MM.1S (cell line): ENCODE measurements at regions not wholly inside any gene's neighbourhood (a gene's known extent, or its start where the extent isn't known, plus 50 kb on each side); places are given as distances from the start of the nearest gene placed in this dataset.

Experiments
- DNase-seq: peaks from one replicate; pipeline ENCODE4 v3.0.0-alpha.2; 2015
- H2AFZ ChIP-seq: fragments of 300-600 bp; sonication (generic); 2 replicates; pipeline ENCODE4 v1.6.0; 2016; ENCODE audit warnings: antibody characterized with exemption, low read length
- H3F3A ChIP-seq: fragments of 300-600 bp; sonication (generic); 2 replicates; pipeline ENCODE4 v1.6.1; 2016; ENCODE audit warnings: mild to moderate bottlenecking, antibody characterized with exemption, low read length, moderate library complexity, mixed read lengths; ENCODE audit not compliant: insufficient read depth
- H3K27ac ChIP-seq: fragments of 300-600 bp; sonication (generic); 2 replicates; pipeline ENCODE4 v1.5.1; 2016; ENCODE audit warnings: mild to moderate bottlenecking, low read length
- H3K27me3 ChIP-seq: fragments of 300-600 bp; sonication (generic); replicated peaks from 2 replicates; pipeline ENCODE4 v1.6.0; 2016; ENCODE audit warnings: low read length; ENCODE audit not compliant: insufficient read depth
- H3K36me3 ChIP-seq: fragments of 300-600 bp; sonication (generic); replicated peaks from 2 replicates; pipeline ENCODE4 v1.6.1; 2016; ENCODE audit warnings: mild to moderate bottlenecking, low read length, mixed read lengths; ENCODE audit not compliant: insufficient read depth
- H3K4me1 ChIP-seq: fragments of 300-600 bp; sonication (generic); 2 replicates; pipeline ENCODE4 v1.6.1; 2016; ENCODE audit warnings: low read length, mixed read lengths
- H3K4me2 ChIP-seq: fragments of 300-600 bp; sonication (generic); 2 replicates; pipeline ENCODE4 v1.6.0; 2016; ENCODE audit warnings: low read depth, low read length
- H3K4me3 ChIP-seq: fragments of 300-600 bp; sonication (generic); 2 replicates; pipeline ENCODE4 v1.5.1; 2016; ENCODE audit warnings: low read length, mixed read lengths
- H3K79me2 ChIP-seq: fragments of 300-600 bp; sonication (generic); 2 replicates; pipeline ENCODE4 v1.6.1; 2016; ENCODE audit warnings: mixed run types, low read length, mixed read lengths
- H3K9ac ChIP-seq: fragments of 300-600 bp; sonication (generic); 2 replicates; pipeline ENCODE4 v1.6.1; 2016; ENCODE audit warnings: low read length, mixed read lengths
- H3K9me2 ChIP-seq: fragments of 300-600 bp; sonication (generic); replicated peaks from 2 replicates; pipeline ENCODE4 v1.6.1; 2016; ENCODE audit warnings: mild to moderate bottlenecking, low read length, mixed read lengths; ENCODE audit not compliant: insufficient read depth
- H3K9me3 ChIP-seq: fragments of 300-600 bp; sonication (generic); replicated peaks from 2 replicates; pipeline ENCODE4 v1.6.1; 2016; ENCODE audit warnings: mild to moderate bottlenecking, low read length, mixed read lengths; ENCODE audit not compliant: insufficient read depth
- H4K20me1 ChIP-seq: fragments of 300-600 bp; sonication (generic); 2 replicates; pipeline ENCODE4 v1.6.1; 2016; ENCODE audit warnings: mild to moderate bottlenecking, low read length, moderate library complexity, mixed read lengths; ENCODE audit not compliant: insufficient read depth
- CTCF ChIP-seq: fragments of 300-600 bp; sonication (generic); IDR thresholded peaks from 2 replicates; pipeline ENCODE4 v1.5.1; 2016; ENCODE audit warnings: antibody characterized with exemption, low read length, mixed read lengths
- EZH2 ChIP-seq: fragments of 300-600 bp; sonication (generic); optimal IDR thresholded peaks from 2 replicates; pipeline ENCODE3; 2017; ENCODE audit warnings: low read depth, mild to moderate bottlenecking, antibody characterized with exemption, low read length, mixed read lengths
- EZH2phosphoT487 ChIP-seq: fragments of 300-600 bp; sonication (generic); IDR thresholded peaks from 2 replicates; pipeline ENCODE4 v1.6.1; 2018; ENCODE audit warnings: antibody characterized with exemption, low read length

GRCh38 chr2:155298001-155298400 is 599.5 kb downstream of the KCNJ3 start:
- no peak for DNase-seq
- H3K9me2 ChIP-seq: no peaks in the 10 kb centered on the region
- no peaks in the 10 kb centered on the region for H4K20me1 ChIP-seq
- no peak for TF ChIP-seq CTCF
- no peak for TF ChIP-seq EZH2
- TF ChIP-seq EZH2phosphoT487: no peak
- H3F3A ChIP-seq: no peaks in the 10 kb centered on the region
- no peak overlapping the region for H3K9ac ChIP-seq
- no peaks in the 10 kb centered on the region for H3K36me3 ChIP-seq
- no peaks in the 10 kb centered on the region for H3K79me2 ChIP-seq
- H3K27ac ChIP-seq: no peak overlapping the region
- H3K4me1 ChIP-seq: no peaks in the 10 kb centered on the region
- no peak overlapping the region for H3K4me3 ChIP-seq
- H2AFZ ChIP-seq: no peak overlapping the region
- H3K27me3 ChIP-seq: no peaks in the 10 kb centered on the region
- no peaks in the 10 kb centered on the region for H3K9me3 ChIP-seq
- no peak overlapping the region for H3K4me2 ChIP-seq

- H3K27ac ChIP-seq: no peak overlapping the region
- no peaks in the 10 kb centered on the region for H3K4me1 ChIP-seq
- H3K79me2 ChIP-seq: no peaks in the 10 kb centered on the region
- H2AFZ ChIP-seq: no peak overlapping the region
- H3K9ac ChIP-seq: no peak overlapping the region
- H3K4me3 ChIP-seq: no peak overlapping the region
- no peak for TF ChIP-seq EZH2phosphoT487
- TF ChIP-seq EZH2: no peak
- no peaks in the 10 kb centered on the region for H3K36me3 ChIP-seq
- H3K9me3 ChIP-seq: no peaks in the 10 kb centered on the region
- H3F3A ChIP-seq: no peaks in the 10 kb centered on the region
- no peaks in the 10 kb centered on the region for H3K9me2 ChIP-seq
- H4K20me1 ChIP-seq: no peaks in the 10 kb centered on the region
- H3K4me2 ChIP-seq: no peak overlapping the region
- DNase-seq: no peak
- H3K27me3 ChIP-seq: no peaks in the 10 kb centered on the region
Measured at GRCh38 chr2:155294358-155294757, 595.9 kb downstream of the KCNJ3 start.

- TF ChIP-seq CTCF (no peak), EZH2 (no peak), EZH2phosphoT487 (no peak)
- Histone ChIP-seq H3K36me3 (no peaks in the 10 kb centered on the region), H3K27me3 (no peaks in the 10 kb centered on the region), H4K20me1 (no peaks in the 10 kb centered on the region), H3K27ac (no peak overlapping the region), H3K4me3 (no peak overlapping the region), H3K9me3 (no peaks in the 10 kb centered on the region), H3K9me2 (no peaks in the 10 kb centered on the region), H3F3A (no peaks in the 10 kb centered on the region), H3K4me2 (no peak overlapping the region), H3K79me2 (no peaks in the 10 kb centered on the region), H3K4me1 (no peaks in the 10 kb centered on the region), H2AFZ (no peak overlapping the region), H3K9ac (no peak overlapping the region)
- DNase-seq: no peak
Measured at GRCh38 chr2:155281907-155282306, 583.4 kb downstream of the KCNJ3 start.

GRCh38 chr2:155273323-155273722 is 574.8 kb downstream of the KCNJ3 start:
- H3K4me3 ChIP-seq: no peak overlapping the region
- no peak overlapping the region for H3K27ac ChIP-seq
- no peak for DNase-seq
- H3K4me2 ChIP-seq: no peak overlapping the region
- H3K36me3 ChIP-seq: no peaks in the 10 kb centered on the region
- H3K9ac ChIP-seq: no peak overlapping the region
- H3K9me3 ChIP-seq: no peaks in the 10 kb centered on the region
- no peaks in the 10 kb centered on the region for H3F3A ChIP-seq
- H4K20me1 ChIP-seq: no peaks in the 10 kb centered on the region
- no peaks in the 10 kb centered on the region for H3K27me3 ChIP-seq
- H3K79me2 ChIP-seq: no peaks in the 10 kb centered on the region
- H3K4me1 ChIP-seq: no peaks in the 10 kb centered on the region
- no peaks in the 10 kb centered on the region for H3K9me2 ChIP-seq
- TF ChIP-seq EZH2phosphoT487 (no peak), CTCF (no peak), EZH2 (no peak)
- no peak overlapping the region for H2AFZ ChIP-seq
